Testis (tissue), 2 donors: ENCODE measurements at regions not wholly inside any gene's neighbourhood (a gene's known extent, or its start where the extent isn't known, plus 50 kb on each side); places are given as distances from the start of the nearest gene placed in this dataset.

Source experiments
- DNase-seq: peaks from one replicate; pipeline ENCODE4 v3.0.0-alpha.2; 2019
- H3K27ac ChIP-seq, 2 donors: fragments of 200-600 bp; sonication (generic); one replicate each; pipeline ENCODE4 v1.5.1; 2019
- H3K27me3 ChIP-seq: fragments of 200-600 bp; sonication (generic); one replicate; pipeline ENCODE4 v1.5.1; 2019
- H3K36me3 ChIP-seq: fragments of 200-600 bp; sonication (generic); one replicate; pipeline ENCODE4 v1.5.1; 2017; ENCODE audit warnings: low read depth; ENCODE audit errors: missing control alignments
- H3K4me1 ChIP-seq: fragments of 200-600 bp; sonication (generic); one replicate; pipeline ENCODE4 v1.5.1; 2019
- H3K4me3 ChIP-seq, 2 donors: fragments of 200-600 bp; sonication (generic); one replicate each; pipeline ENCODE4 v1.5.1; 2017 to 2019
- H3K9me3 ChIP-seq: fragments of 200-600 bp; sonication (generic); one replicate; pipeline ENCODE4 v1.5.1; 2017
- POLR2A ChIP-seq: fragments of 450-650 bp; IDR thresholded peaks from one replicate; pipeline ENCODE4 v1.6.1; 2017; ENCODE audit warnings: antibody characterized with exemption, mild to moderate bottlenecking, moderate library complexity
- WGBS, 2 donors: methylation state at CpG; one replicate each; pipeline ENCODE4 v1.1.5; 2018; 5-methylcytosine and 5-hydroxymethylcytosine counted together
- intact Hi-C: fragments of 100-400 bp; cut with DNase I; formaldehyde crosslinking; loops from one replicate; pipeline ENCODE4 v1.15.1; 2023; ENCODE audit warnings: low total_unique reads
- TF ChIP-seq, protein P1 (sequence below), 3 experiments: fragments of 450-650 bp in 2 of 3; fragments of 200-600 bp in 1 of 3; sonication (generic) in 1 of 3; IDR thresholded peaks; one replicate each; pipeline ENCODE4 v1.5.1; 2016 to 2019; ENCODE audit warnings: antibody characterized with exemption in 3 of 3, mild to moderate bottlenecking in 2 of 3, moderate library complexity in 1 of 3

DNA sequence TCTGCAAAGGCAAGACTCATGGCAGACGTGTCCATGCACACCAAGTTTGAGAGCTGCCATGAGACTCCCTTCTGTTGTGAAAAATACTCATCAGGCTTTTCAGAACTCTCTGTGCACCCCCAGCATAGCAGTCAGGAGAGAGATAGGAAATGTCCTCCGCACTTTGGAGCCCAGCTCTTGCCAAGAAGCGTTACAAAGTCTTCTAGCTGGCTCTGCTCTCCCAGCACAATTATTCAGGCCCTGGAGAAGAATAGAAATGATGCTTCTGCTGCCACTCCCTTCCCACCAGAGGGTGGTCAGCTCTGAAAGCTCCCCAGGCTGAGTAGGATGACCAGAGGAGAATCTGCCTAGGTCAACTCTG lies 594.4 kb upstream of the ID2 start:
- H3K4me1 ChIP-seq = no peaks in the 10 kb centered on the region
- DNase-seq = no peak
- no peak overlapping the region for H3K4me3 ChIP-seq
- H3K9me3 ChIP-seq = no peaks in the 10 kb centered on the region
- no peaks in the 10 kb centered on the region for H3K36me3 ChIP-seq
- WGBS, 2 donors = 75 to 92% methylated on average over 2 to 3 of the region's 3 CpGs
- no peaks in the 10 kb centered on the region for H3K27me3 ChIP-seq
- intact Hi-C loops = no loop called here
- H3K27ac ChIP-seq = no peak overlapping the region
- TF ChIP-seq, protein P1, sequence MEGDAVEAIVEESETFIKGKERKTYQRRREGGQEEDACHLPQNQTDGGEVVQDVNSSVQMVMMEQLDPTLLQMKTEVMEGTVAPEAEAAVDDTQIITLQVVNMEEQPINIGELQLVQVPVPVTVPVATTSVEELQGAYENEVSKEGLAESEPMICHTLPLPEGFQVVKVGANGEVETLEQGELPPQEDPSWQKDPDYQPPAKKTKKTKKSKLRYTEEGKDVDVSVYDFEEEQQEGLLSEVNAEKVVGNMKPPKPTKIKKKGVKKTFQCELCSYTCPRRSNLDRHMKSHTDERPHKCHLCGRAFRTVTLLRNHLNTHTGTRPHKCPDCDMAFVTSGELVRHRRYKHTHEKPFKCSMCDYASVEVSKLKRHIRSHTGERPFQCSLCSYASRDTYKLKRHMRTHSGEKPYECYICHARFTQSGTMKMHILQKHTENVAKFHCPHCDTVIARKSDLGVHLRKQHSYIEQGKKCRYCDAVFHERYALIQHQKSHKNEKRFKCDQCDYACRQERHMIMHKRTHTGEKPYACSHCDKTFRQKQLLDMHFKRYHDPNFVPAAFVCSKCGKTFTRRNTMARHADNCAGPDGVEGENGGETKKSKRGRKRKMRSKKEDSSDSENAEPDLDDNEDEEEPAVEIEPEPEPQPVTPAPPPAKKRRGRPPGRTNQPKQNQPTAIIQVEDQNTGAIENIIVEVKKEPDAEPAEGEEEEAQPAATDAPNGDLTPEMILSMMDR (IDR thresholded peaks at IDR 0.05) = no peak
- no peak for TF ChIP-seq POLR2A

DNA sequence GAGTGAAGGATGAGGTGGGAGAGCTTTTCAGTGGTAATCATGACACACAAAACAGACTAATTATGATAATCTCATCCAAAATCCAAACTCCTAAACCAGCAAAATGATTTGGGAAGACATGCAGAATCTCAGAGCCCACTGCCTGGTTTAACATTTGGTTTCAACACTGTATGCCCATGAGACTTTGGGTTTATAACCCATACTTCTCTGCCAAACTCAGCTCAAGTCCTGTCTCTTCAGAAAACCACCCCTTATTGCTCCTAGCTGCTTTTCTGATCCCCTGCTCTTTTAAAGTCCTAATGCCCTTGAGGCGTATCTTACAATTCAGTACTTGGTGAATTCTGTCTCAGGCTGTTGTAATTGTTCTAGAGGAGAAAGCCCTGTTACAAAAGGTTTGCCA lies 593.0 kb upstream of the ID2 start:
- no peaks in the 10 kb centered on the region for H3K27me3 ChIP-seq
- 74 to 85% methylated on average over 1 of the region's 1 CpG for WGBS, 2 donors
- no peaks in the 10 kb centered on the region for H3K36me3 ChIP-seq
- TF ChIP-seq, protein P1 (IDR thresholded peaks at IDR 0.05) = no peak
- no peak for TF ChIP-seq POLR2A
- no peaks in the 10 kb centered on the region for H3K4me1 ChIP-seq
- DNase-seq = no peak
- intact Hi-C loops = no loop called here
- no peak overlapping the region for H3K4me3 ChIP-seq
- H3K27ac ChIP-seq = no peak overlapping the region
- H3K9me3 ChIP-seq = no peaks in the 10 kb centered on the region

DNA sequence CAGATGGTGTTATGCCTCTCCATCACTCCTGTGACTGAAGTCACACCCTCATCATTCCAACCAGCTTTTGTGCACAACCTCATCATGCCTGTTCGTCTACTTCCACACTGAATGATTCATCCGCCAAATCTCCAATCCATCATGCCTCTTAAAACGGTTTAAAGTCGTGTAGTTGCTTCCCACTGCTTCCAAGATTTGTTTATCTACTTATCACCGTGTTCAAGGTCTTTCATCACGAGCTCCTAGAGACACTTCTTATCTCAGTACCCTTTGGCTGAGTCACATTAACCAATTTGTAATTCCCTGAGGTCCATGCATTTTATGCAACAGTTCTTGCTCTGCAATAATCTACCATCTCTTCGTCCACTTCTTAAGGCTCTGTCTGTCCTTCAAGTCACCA lies 592.3 kb upstream of the ID2 start:
- 66 to 81% methylated on average over 7 of the region's 7 CpGs for WGBS, 2 donors
- no peaks in the 10 kb centered on the region for H3K9me3 ChIP-seq
- no peaks in the 10 kb centered on the region for H3K36me3 ChIP-seq
- H3K4me3 ChIP-seq = no peak overlapping the region
- H3K27me3 ChIP-seq = no peaks in the 10 kb centered on the region
- no peaks in the 10 kb centered on the region for H3K4me1 ChIP-seq
- no peak for TF ChIP-seq POLR2A
- TF ChIP-seq, protein P1 (IDR thresholded peaks at IDR 0.05) = no peak
- no peak overlapping the region for H3K27ac ChIP-seq
- intact Hi-C loops = no loop called here
- no peak for DNase-seq

DNA sequence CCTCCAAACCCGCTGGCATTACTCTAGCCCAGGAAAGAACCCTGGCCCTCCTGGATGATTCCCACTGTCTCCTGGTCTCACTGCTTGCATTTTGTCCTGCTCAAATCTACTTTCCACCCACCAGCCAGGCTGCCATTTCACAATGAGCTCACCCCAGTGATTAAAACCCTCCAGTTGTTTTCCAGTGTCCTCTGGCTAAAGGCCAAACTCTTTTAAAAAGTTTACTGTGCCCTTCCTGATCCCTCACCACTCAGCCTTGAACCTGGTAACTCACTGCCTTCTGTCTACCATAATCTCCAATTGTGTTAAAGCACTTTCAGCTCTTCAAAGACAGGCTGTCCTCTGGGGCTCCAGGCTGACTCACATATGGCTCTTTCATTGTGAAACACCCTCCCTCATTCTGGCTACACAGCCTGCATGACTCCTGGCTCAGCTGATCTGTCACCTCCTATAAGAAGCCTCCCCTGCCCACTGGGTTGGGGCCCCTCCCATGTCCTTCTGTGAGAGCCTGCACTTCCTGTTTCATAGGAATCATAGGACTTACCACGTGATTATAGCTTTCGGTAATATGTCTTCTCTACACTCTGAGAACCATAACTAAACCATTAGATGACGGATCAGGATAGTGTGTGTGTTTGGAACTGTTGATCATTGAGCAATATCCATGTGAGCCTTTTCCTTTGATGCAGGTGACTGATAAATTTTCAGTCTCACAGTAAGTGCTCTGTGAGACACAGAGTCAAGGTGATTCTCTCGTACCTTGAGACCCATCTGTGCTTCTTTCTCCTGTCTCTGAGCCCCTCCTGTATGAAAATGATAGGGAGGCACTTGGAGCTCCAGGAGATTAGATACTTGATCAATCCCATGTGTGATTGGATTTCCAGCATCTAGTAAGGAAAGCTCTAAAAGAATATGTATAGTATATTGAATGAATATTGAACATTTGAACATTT lies 590.8 kb upstream of the ID2 start:
- Histone ChIP-seq H3K36me3 (no peaks in the 10 kb centered on the region), H3K27ac (no peak overlapping the region), H3K9me3 (no peaks in the 10 kb centered on the region), H3K27me3 (no peaks in the 10 kb centered on the region), H3K4me1 (no peaks in the 10 kb centered on the region), H3K4me3 (no peak overlapping the region)
- intact Hi-C loops = no loop called here
- 89 to 93% methylated on average over 5 of the region's 5 CpGs for WGBS, 2 donors
- peak; percentile 17 for DNase-seq
- no peak for TF ChIP-seq POLR2A
- TF ChIP-seq, protein P1 (IDR thresholded peaks at IDR 0.05) = no peak

DNA sequence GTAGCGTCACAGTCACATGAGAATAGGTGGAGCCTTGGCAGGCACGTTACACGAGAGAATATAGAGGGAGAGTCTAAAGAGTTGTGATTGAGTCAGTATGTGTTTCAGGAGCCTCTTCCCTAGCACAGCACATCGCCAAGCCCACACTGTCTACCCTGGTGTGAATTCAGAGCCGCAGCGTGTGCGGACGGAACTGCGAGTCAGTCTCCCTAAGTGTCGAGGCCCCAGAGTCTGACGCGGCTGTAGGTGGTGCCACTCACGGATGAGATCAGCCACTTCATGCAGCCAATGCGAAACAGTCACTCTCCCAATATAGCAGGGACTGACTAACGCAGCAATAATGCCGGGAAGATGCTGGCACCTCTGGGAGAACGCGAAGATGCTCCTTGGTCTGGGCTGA lies 587.3 kb upstream of the ID2 start:
- TF ChIP-seq POLR2A = no peak
- TF ChIP-seq, protein P1 (IDR thresholded peaks at IDR 0.05) = no peak
- no peak overlapping the region for H3K4me3 ChIP-seq
- H3K27me3 ChIP-seq = no peaks in the 10 kb centered on the region
- WGBS, 2 donors = 64 to 71% methylated on average over 18 of the region's 18 CpGs
- no peaks in the 10 kb centered on the region for H3K36me3 ChIP-seq
- H3K9me3 ChIP-seq = no peaks in the 10 kb centered on the region
- no peak for DNase-seq
- intact Hi-C loops = no loop called here
- H3K4me1 ChIP-seq = no peaks in the 10 kb centered on the region
- H3K27ac ChIP-seq = no peak overlapping the region
